Activated CD4-positive, alpha-beta memory T cell treated with anti-CD3 and anti-CD28 coated beads for 36 hours (primary cell): ENCODE measurements at regions not wholly inside any gene's neighbourhood (a gene's known extent, or its start where the extent isn't known, plus 50 kb on each side); places are given as distances from the start of the nearest gene placed in this dataset.

Experiments used
- CTCF ChIA-PET: fragments of 350-600 bp; sonication (Branson Sonifier 250); formaldehyde crosslinking; loops from one replicate; lab custom pipeline; 2021; ENCODE audit warnings: antibody characterized with exemption, inconsistent platforms; lab: Charles Lee
- POLR2A ChIA-PET: fragments of 350-600 bp; sonication (Branson Sonifier 250); formaldehyde crosslinking; loops from one replicate; lab custom pipeline; 2021; ENCODE audit warnings: antibody characterized with exemption; lab: Charles Lee
- DNase-seq: peaks from one replicate; pipeline ENCODE4 v3.0.0-alpha.2; 2020
- H3K27ac Mint-ChIP-seq: one replicate; pipeline ENCODE4 v1.8.0; 2021; ENCODE audit warnings: mixed read lengths
- H3K27me3 Mint-ChIP-seq: one replicate; pipeline ENCODE4 v1.8.0; 2021; ENCODE audit warnings: mixed read lengths
- H3K36me3 Mint-ChIP-seq: one replicate; pipeline ENCODE4 v1.8.0; 2021; ENCODE audit warnings: mixed read lengths
- H3K4me1 Mint-ChIP-seq: one replicate; pipeline ENCODE4 v1.8.0; 2021; ENCODE audit warnings: low read depth, mixed read lengths
- H3K4me3 Mint-ChIP-seq: one replicate; pipeline ENCODE4 v1.8.0; 2021; ENCODE audit warnings: mild to moderate bottlenecking, mixed read lengths
- H3K9me3 Mint-ChIP-seq: one replicate; pipeline ENCODE4 v1.8.0; 2021; ENCODE audit warnings: mixed read lengths
- intact Hi-C: fragments of 100-400 bp; cut with micrococcal nuclease; formaldehyde crosslinking; loops from one replicate; pipeline ENCODE4 v1.15.1; 2023

DNA sequence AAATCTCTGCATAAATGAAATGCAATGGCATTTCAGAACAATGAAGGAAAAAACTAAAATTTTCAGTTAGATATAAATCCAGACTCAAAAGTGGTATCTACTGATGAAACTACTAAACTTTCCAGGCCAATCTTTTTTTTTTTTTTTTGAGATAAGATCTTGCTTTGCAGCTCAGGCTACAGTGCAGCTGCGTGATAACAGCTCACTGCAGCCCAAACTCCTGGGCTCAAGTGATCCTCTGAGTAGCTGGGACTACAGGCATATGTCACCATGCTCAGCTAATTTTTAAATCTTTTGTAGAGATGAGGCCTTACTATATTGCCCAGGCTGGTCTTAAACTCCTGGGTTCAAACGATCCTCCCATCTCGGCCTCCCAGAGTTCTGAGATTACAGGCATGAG lies 1228.2 kb upstream of the ADGRL3 start:
- Mint-ChIP-seq H3K4me3 (no peak overlapping the region), H3K27me3 (no peaks in the 10 kb centered on the region), H3K9me3 (peaks cover 7% of the 10 kb centered on the region), H3K27ac (no peak overlapping the region), H3K4me1 (no peaks in the 10 kb centered on the region), H3K36me3 (no peaks in the 10 kb centered on the region)
- CTCF ChIA-PET, result no interaction called here
- intact Hi-C loops, result no loop called here
- POLR2A ChIA-PET, result no interaction called here
- no peak for DNase-seq

- no peaks in the 10 kb centered on the region for H3K36me3 Mint-ChIP-seq
- ChIA-PET POLR2A (no interaction called here), CTCF (no interaction called here)
- DNase-seq, result no peak
- H3K9me3 Mint-ChIP-seq, result peaks cover 7% of the 10 kb centered on the region
- H3K4me3 Mint-ChIP-seq, result no peak overlapping the region
- no peaks in the 10 kb centered on the region for H3K4me1 Mint-ChIP-seq
- H3K27me3 Mint-ChIP-seq, result no peaks in the 10 kb centered on the region
- no peak overlapping the region for H3K27ac Mint-ChIP-seq
- intact Hi-C loops, result no loop called here
Measured at GRCh38 chr4:59973492-59973891, 1226.6 kb upstream of the ADGRL3 start.

- Mint-ChIP-seq H3K9me3 (peaks cover 3% of the 10 kb centered on the region), H3K27ac (no peak overlapping the region), H3K27me3 (no peaks in the 10 kb centered on the region), H3K4me1 (no peaks in the 10 kb centered on the region), H3K36me3 (no peaks in the 10 kb centered on the region), H3K4me3 (no peak overlapping the region)
- intact Hi-C loops, result no loop called here
- DNase-seq, result no peak
- ChIA-PET CTCF (no interaction called here), POLR2A (no interaction called here)
Measured at GRCh38 chr4:59979061-59979460, 1221.1 kb upstream of the ADGRL3 start.

DNA sequence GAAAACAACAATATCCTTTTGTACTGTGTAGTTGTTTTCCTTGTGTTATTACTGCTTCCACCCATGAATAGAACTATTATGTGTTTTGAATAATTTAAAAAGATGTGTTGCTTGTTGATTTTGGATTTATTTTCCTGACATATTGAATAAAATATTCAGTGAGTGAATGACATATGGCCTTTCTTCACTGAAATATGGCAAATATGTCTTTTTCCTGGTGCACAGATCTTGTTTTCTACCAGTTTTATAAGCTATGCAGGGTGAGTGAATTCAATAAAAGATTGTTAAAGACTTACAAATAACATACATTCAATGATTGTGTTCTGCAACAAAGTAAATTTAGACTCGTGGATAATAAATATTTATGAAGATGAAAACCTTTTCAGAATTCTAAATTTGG lies 1216.3 kb upstream of the ADGRL3 start:
- POLR2A ChIA-PET, result no interaction called here
- H3K27me3 Mint-ChIP-seq, result no peaks in the 10 kb centered on the region
- H3K27ac Mint-ChIP-seq, result no peak overlapping the region
- CTCF ChIA-PET, result no interaction called here
- peaks cover 7% of the 10 kb centered on the region for H3K9me3 Mint-ChIP-seq
- intact Hi-C loops, result no loop called here
- H3K36me3 Mint-ChIP-seq, result no peaks in the 10 kb centered on the region
- H3K4me1 Mint-ChIP-seq, result no peaks in the 10 kb centered on the region
- no peak for DNase-seq
- H3K4me3 Mint-ChIP-seq, result no peak overlapping the region

GRCh38 chr4:59987289-59987688 lies 1212.8 kb upstream of the ADGRL3 start:
- DNase-seq, result no peak
- H3K27ac Mint-ChIP-seq, result no peak overlapping the region
- peaks cover 10% of the 10 kb centered on the region for H3K9me3 Mint-ChIP-seq
- intact Hi-C loops, result no loop called here
- no peaks in the 10 kb centered on the region for H3K36me3 Mint-ChIP-seq
- ChIA-PET POLR2A (no interaction called here), CTCF (no interaction called here)
- H3K4me3 Mint-ChIP-seq, result no peak overlapping the region
- H3K27me3 Mint-ChIP-seq, result no peaks in the 10 kb centered on the region
- H3K4me1 Mint-ChIP-seq, result no peaks in the 10 kb centered on the region

GRCh38 chr4:59994118-59994517 lies 1206.0 kb upstream of the ADGRL3 start:
- CTCF ChIA-PET, result no interaction called here
- Mint-ChIP-seq H3K4me1 (no peaks in the 10 kb centered on the region), H3K27me3 (no peaks in the 10 kb centered on the region), H3K36me3 (no peaks in the 10 kb centered on the region), H3K27ac (no peak overlapping the region), H3K9me3 (peaks cover 38% of the 10 kb centered on the region), H3K4me3 (no peak overlapping the region)
- DNase-seq, result no peak
- POLR2A ChIA-PET, result no interaction called here
- intact Hi-C loops, result no loop called here

DNA sequence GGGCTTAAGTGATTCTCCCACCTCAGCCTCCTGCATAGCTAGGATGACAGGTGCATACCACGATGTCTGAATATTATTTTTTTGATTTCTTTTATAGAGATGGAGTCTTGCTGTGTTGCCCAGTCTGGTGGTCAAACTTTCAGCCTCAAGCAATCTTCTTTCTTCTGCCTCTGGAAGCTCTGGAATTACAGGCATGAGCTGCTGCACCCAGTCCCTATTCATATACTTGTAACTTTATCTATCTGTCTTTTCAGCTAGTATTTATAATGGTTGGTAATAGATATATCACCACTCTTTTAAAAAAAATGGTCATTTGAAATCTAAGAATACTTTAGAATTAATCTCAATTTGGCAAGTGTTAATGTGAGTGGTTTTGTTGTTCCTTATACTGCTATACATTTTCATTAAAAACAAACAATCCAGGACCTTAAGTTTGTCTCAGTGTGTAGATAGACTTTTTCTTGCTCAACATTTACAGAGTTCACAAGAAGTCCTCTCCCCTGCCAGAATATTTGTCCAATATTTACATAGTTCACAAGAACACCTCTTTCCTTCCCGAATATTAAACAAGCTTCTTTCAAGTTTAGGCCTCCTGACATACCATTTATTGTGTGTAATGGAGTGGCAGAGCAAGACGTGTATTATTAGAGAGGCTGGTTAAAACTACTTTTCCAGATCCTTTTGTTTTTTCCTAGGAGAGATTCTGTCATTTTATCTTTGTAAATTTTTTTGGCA lies 1197.4 kb upstream of the ADGRL3 start:
- no peak for DNase-seq
- intact Hi-C loops, result no loop called here
- H3K4me3 Mint-ChIP-seq, result no peak overlapping the region
- no peak overlapping the region for H3K27ac Mint-ChIP-seq
- ChIA-PET POLR2A (no interaction called here), CTCF (no interaction called here)
- H3K9me3 Mint-ChIP-seq, result peaks cover 27% of the 10 kb centered on the region
- no peaks in the 10 kb centered on the region for H3K27me3 Mint-ChIP-seq
- H3K36me3 Mint-ChIP-seq, result no peaks in the 10 kb centered on the region
- H3K4me1 Mint-ChIP-seq, result no peaks in the 10 kb centered on the region

- H3K36me3 Mint-ChIP-seq, result no peaks in the 10 kb centered on the region
- POLR2A ChIA-PET, result no interaction called here
- H3K9me3 Mint-ChIP-seq, result peaks cover 4% of the 10 kb centered on the region
- no peak for DNase-seq
- H3K4me1 Mint-ChIP-seq, result no peaks in the 10 kb centered on the region
- H3K27me3 Mint-ChIP-seq, result no peaks in the 10 kb centered on the region
- H3K27ac Mint-ChIP-seq, result no peak overlapping the region
- CTCF ChIA-PET, result no interaction called here
- H3K4me3 Mint-ChIP-seq, result no peak overlapping the region
- intact Hi-C loops, result no loop called here
Measured at GRCh38 chr4:60013464-60014184, 1186.5 kb upstream of the ADGRL3 start.

DNA sequence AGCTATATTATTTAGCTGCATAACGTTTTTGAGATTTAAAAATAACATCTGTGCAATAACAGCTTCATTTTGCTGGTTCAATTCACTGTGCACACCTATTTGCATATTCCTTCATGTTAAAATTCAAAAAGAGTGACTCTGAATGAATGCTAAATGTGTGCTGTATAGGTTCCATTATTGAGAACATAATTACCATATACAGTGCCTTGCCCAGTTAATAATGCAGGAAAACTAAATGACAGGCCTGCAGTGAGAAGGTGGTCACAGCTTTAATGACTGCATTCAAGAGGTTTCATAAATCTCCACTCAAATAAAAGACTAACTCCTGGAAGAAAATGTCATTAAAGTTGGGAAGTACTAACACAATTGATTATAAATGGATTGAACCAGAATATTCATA lies 1183.2 kb upstream of the ADGRL3 start:
- no peak overlapping the region for H3K27ac Mint-ChIP-seq
- intact Hi-C loops, result no loop called here
- ChIA-PET CTCF (no interaction called here), POLR2A (no interaction called here)
- H3K4me1 Mint-ChIP-seq, result no peaks in the 10 kb centered on the region
- no peak for DNase-seq
- no peaks in the 10 kb centered on the region for H3K36me3 Mint-ChIP-seq
- peaks cover 3% of the 10 kb centered on the region for H3K9me3 Mint-ChIP-seq
- H3K27me3 Mint-ChIP-seq, result no peaks in the 10 kb centered on the region
- no peak overlapping the region for H3K4me3 Mint-ChIP-seq

- no peak overlapping the region for H3K4me3 Mint-ChIP-seq
- H3K27me3 Mint-ChIP-seq, result no peaks in the 10 kb centered on the region
- intact Hi-C loops, result no loop called here
- DNase-seq, result no peak
- H3K9me3 Mint-ChIP-seq, result peaks cover 3% of the 10 kb centered on the region
- no peak overlapping the region for H3K27ac Mint-ChIP-seq
- ChIA-PET POLR2A (no interaction called here), CTCF (no interaction called here)
- H3K4me1 Mint-ChIP-seq, result no peaks in the 10 kb centered on the region
- no peaks in the 10 kb centered on the region for H3K36me3 Mint-ChIP-seq
Measured at GRCh38 chr4:60019180-60019579, 1180.9 kb upstream of the ADGRL3 start.

GRCh38 chr4:60019946-60020345 lies 1180.2 kb upstream of the ADGRL3 start:
- Mint-ChIP-seq H3K36me3 (no peaks in the 10 kb centered on the region), H3K27me3 (no peaks in the 10 kb centered on the region), H3K4me3 (no peak overlapping the region), H3K27ac (no peak overlapping the region), H3K4me1 (no peaks in the 10 kb centered on the region), H3K9me3 (peaks cover 5% of the 10 kb centered on the region)
- ChIA-PET POLR2A (no interaction called here), CTCF (no interaction called here)
- intact Hi-C loops, result no loop called here
- no peak for DNase-seq

- DNase-seq, result no peak
- POLR2A ChIA-PET, result no interaction called here
- no peak overlapping the region for H3K4me3 Mint-ChIP-seq
- no peaks in the 10 kb centered on the region for H3K36me3 Mint-ChIP-seq
- H3K4me1 Mint-ChIP-seq, result no peaks in the 10 kb centered on the region
- peaks cover 5% of the 10 kb centered on the region for H3K9me3 Mint-ChIP-seq
- H3K27me3 Mint-ChIP-seq, result no peaks in the 10 kb centered on the region
- intact Hi-C loops, result no loop called here
- no peak overlapping the region for H3K27ac Mint-ChIP-seq
- CTCF ChIA-PET, result no interaction called here
Measured at GRCh38 chr4:60020389-60020788, 1179.7 kb upstream of the ADGRL3 start.

GRCh38 chr4:60033826-60034225 lies 1166.3 kb upstream of the ADGRL3 start:
- Mint-ChIP-seq H3K27ac (no peak overlapping the region), H3K4me1 (no peaks in the 10 kb centered on the region), H3K27me3 (no peaks in the 10 kb centered on the region), H3K36me3 (no peaks in the 10 kb centered on the region), H3K9me3 (peaks cover 14% of the 10 kb centered on the region), H3K4me3 (no peak overlapping the region)
- DNase-seq, result no peak
- CTCF ChIA-PET, result no interaction called here
- POLR2A ChIA-PET, result no interaction called here
- intact Hi-C loops, result no loop called here
